DND-41 (cell line): ENCODE measurements at regions not wholly inside any gene's neighbourhood (a gene's known extent, or its start where the extent isn't known, plus 50 kb on each side); places are given as distances from the start of the nearest gene placed in this dataset.

ENCODE experiments used
- CTCF ChIP-seq: IDR thresholded peaks from 2 replicates; pipeline ENCODE4 v1.5.1; 2012; ENCODE audit warnings: borderline replicate concordance, low read length, moderate library complexity, mild to moderate bottlenecking; ENCODE audit not compliant: poor library complexity, severe bottlenecking; ENCODE audit errors: extremely low read depth
- EZH2 ChIP-seq: IDR thresholded peaks from 3 replicates; pipeline ENCODE4 v1.6.1; 2012; ENCODE audit warnings: borderline replicate concordance, low read depth, mild to moderate bottlenecking, moderate library complexity, low read length, inconsistent platforms; ENCODE audit not compliant: severe bottlenecking

- TF ChIP-seq CTCF (no peak), EZH2 (no peak)
These were observed 376.4 kb upstream of the ZEB2 start for GRCh38 chr2:144896341-144896740.
